HepG2 (cell line): ENCODE measurements at regions not wholly inside any gene's neighbourhood (a gene's known extent, or its start where the extent isn't known, plus 50 kb on each side); places are given as distances from the start of the nearest gene placed in this dataset.
A peak's percentile ranks its signal among the peaks of the same experiment; 100 is the strongest.

Experiments
- ATF7-NPFF ChIP-seq: sonication (generic); formaldehyde crosslinking; IDR thresholded peaks from 2 replicates; pipeline ENCODE4 v1.8.1; 2023; ENCODE audit warnings: mild to moderate bottlenecking, low read depth, missing genetic modification reagents, moderate library complexity
- GTF2F1 ChIP-seq: fragments of 150-350 bp; IDR thresholded peaks from 2 replicates; pipeline ENCODE4 v1.6.1; 2014; ENCODE audit warnings: low read length
- HNF4A ChIP-seq: sonication (generic); formaldehyde crosslinking; IDR thresholded peaks from 2 replicates; pipeline ENCODE4 v1.4.0; 2020; ENCODE audit warnings: missing genetic modification reagents
- MYC ChIP-seq: sonication (generic); formaldehyde crosslinking; IDR thresholded peaks from 2 replicates; pipeline ENCODE4 v1.9.0; 2021; ENCODE audit warnings: missing genetic modification reagents, borderline replicate concordance
- NRL ChIP-seq: sonication (generic); formaldehyde crosslinking; IDR thresholded peaks from 2 replicates; pipeline ENCODE4 v1.5.0; 2020; ENCODE audit warnings: missing genetic modification reagents, mild to moderate bottlenecking, moderate library complexity, borderline replicate concordance
- POLR2G ChIP-seq: fragments of 200-400 bp; formaldehyde crosslinking; IDR thresholded peaks from 2 replicates; pipeline ENCODE4 v1.6.1; 2018; ENCODE audit warnings: mild to moderate bottlenecking, low read depth, low read length, moderate library complexity
- RELA ChIP-seq: sonication (generic); formaldehyde crosslinking; IDR thresholded peaks from 2 replicates; pipeline ENCODE4 v1.4.0; 2020; ENCODE audit warnings: missing genetic modification reagents
- SMYD3 ChIP-seq: sonication (generic); formaldehyde crosslinking; IDR thresholded peaks from 2 replicates; pipeline ENCODE4 v1.8.1; 2023; ENCODE audit warnings: mild to moderate bottlenecking, missing genetic modification reagents
- SP2 ChIP-seq: sonication (generic); formaldehyde crosslinking; IDR thresholded peaks from 2 replicates; pipeline ENCODE4 v1.5.1; 2020; ENCODE audit warnings: mild to moderate bottlenecking, missing genetic modification reagents
- TSC22D2 ChIP-seq: sonication (generic); formaldehyde crosslinking; IDR thresholded peaks from 2 replicates; pipeline ENCODE4 v1.5.1; 2020; ENCODE audit warnings: missing genetic modification reagents, mild to moderate bottlenecking, borderline replicate concordance
- ZFY ChIP-seq: sonication (generic); formaldehyde crosslinking; IDR thresholded peaks from 2 replicates; pipeline ENCODE4 v1.4.0; 2020; ENCODE audit warnings: missing genetic modification reagents
- ZNF138 ChIP-seq: sonication (generic); formaldehyde crosslinking; IDR thresholded peaks from 2 replicates; pipeline ENCODE4 v1.5.0; 2020; ENCODE audit warnings: mild to moderate bottlenecking, low read depth, missing genetic modification reagents
- ZNF34 ChIP-seq: sonication (generic); formaldehyde crosslinking; IDR thresholded peaks from 2 replicates; pipeline ENCODE4 v1.4.0; 2020; ENCODE audit warnings: mild to moderate bottlenecking, missing genetic modification reagents, borderline replicate concordance
- ZNF703 ChIP-seq: sonication (generic); formaldehyde crosslinking; IDR thresholded peaks from 2 replicates; pipeline ENCODE4 v1.5.1; 2020; ENCODE audit warnings: missing genetic modification reagents, mild to moderate bottlenecking, moderate library complexity, borderline replicate concordance
- TF ChIP-seq, protein P1 (sequence below): sonication (generic); formaldehyde crosslinking; conservative IDR thresholded peaks from 2 replicates; pipeline ENCODE4 v1.8.1; 2023; ENCODE audit warnings: missing genetic modification reagents
- TF ChIP-seq, protein P2 (sequence below): sonication (generic); formaldehyde crosslinking; conservative IDR thresholded peaks from 2 replicates; pipeline ENCODE4 v1.8.0; 2022; ENCODE audit warnings: missing genetic modification reagents
- TF ChIP-seq, protein P3 (sequence below): sonication (generic); formaldehyde crosslinking; IDR thresholded peaks from 2 replicates; pipeline ENCODE4 v1.8.1; 2023; ENCODE audit warnings: mild to moderate bottlenecking, inconsistent platforms, moderate library complexity, missing genetic modification reagents, borderline replicate concordance
- TF ChIP-seq, protein P4 (sequence below): sonication (generic); formaldehyde crosslinking; IDR thresholded peaks from 2 replicates; pipeline ENCODE4 v1.8.0; 2022; ENCODE audit warnings: mild to moderate bottlenecking, missing genetic modification reagents
- TF ChIP-seq, protein P5 (sequence below): sonication (generic); formaldehyde crosslinking; IDR thresholded peaks from 2 replicates; pipeline ENCODE4 v1.5.0; 2020; ENCODE audit warnings: missing genetic modification reagents

DNA sequence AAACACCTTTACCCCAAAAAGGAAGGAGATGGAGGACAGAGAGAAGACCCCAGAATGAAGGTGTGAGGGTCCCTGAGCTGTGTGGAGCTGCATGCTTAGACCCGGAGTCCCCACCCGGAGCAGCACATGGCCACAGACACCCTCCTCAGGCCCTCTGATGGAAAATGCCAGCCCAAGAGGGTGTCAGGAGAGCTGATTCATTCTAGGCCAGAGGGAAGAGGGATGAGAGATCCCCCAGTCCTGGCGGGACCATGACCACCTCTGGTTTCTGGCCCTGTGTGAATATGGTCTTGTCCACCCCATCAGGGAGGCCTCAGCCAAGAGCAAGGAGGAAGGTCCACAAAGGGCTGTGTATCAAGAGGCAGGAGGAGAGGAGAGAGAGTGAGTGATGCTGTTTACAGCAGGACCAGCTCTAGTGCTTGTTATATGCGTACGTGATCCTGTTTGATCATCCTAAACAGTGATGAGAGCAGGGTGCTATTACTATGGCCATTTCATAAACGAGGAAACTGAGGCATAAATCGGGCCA is 186.6 kb upstream of the HAAO start (continued):
- peak; percentile 3; the same call in 1 of the 2 replicates for TF ChIP-seq ATF7-NPFF (CRISPR knock-in tag)
- TF ChIP-seq ZNF34: 0 out of 2 replicates have a peak, but pooled peaks have one; percentile 15
- peak; percentile 7; the same call in 1 of the 2 replicates for TF ChIP-seq SMYD3
- TF ChIP-seq, protein P1, sequence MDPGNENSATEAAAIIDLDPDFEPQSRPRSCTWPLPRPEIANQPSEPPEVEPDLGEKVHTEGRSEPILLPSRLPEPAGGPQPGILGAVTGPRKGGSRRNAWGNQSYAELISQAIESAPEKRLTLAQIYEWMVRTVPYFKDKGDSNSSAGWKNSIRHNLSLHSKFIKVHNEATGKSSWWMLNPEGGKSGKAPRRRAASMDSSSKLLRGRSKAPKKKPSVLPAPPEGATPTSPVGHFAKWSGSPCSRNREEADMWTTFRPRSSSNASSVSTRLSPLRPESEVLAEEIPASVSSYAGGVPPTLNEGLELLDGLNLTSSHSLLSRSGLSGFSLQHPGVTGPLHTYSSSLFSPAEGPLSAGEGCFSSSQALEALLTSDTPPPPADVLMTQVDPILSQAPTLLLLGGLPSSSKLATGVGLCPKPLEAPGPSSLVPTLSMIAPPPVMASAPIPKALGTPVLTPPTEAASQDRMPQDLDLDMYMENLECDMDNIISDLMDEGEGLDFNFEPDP: 0 out of 2 replicates have a peak, but pooled peaks have one; percentile 52
- TF ChIP-seq, protein P2, sequence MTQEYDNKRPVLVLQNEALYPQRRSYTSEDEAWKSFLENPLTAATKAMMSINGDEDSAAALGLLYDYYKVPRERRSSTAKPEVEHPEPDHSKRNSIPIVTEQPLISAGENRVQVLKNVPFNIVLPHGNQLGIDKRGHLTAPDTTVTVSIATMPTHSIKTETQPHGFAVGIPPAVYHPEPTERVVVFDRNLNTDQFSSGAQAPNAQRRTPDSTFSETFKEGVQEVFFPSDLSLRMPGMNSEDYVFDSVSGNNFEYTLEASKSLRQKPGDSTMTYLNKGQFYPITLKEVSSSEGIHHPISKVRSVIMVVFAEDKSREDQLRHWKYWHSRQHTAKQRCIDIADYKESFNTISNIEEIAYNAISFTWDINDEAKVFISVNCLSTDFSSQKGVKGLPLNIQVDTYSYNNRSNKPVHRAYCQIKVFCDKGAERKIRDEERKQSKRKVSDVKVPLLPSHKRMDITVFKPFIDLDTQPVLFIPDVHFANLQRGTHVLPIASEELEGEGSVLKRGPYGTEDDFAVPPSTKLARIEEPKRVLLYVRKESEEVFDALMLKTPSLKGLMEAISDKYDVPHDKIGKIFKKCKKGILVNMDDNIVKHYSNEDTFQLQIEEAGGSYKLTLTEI: no peak
- no peak for TF ChIP-seq MYC (CRISPR knock-in tag)
- TF ChIP-seq SP2 (CRISPR knock-in tag): no peak
- TF ChIP-seq NRL: no peak
- TF ChIP-seq TSC22D2 (CRISPR knock-in tag): no peak
- peak; percentile 88 for TF ChIP-seq POLR2G
- TF ChIP-seq HNF4A (CRISPR knock-in tag): no peak
- TF ChIP-seq GTF2F1: no peak
- TF ChIP-seq, protein P3, sequence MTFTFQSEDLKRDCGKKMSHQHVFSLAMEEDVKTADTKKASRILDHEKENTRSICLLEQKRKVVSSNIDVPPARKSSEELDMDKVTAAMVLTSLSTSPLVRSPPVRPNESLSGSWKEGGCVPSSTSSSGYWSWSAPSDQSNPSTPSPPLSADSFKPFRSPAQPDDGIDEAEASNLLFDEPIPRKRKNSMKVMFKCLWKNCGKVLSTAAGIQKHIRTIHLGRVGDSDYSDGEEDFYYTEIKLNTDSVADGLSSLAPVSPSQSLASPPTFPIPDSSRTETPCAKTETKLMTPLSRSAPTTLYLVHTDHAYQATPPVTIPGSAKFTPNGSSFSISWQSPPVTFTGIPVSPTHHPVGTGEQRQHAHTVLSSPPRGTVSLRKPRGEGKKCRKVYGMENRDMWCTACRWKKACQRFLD (CRISPR knock-in tag): no peak
- 0 out of 2 replicates have a peak, but pooled peaks have one; percentile 80 for TF ChIP-seq ZNF703
- peak; percentile 21; the same call in 1 of the 2 replicates for TF ChIP-seq RELA
- TF ChIP-seq, protein P4, sequence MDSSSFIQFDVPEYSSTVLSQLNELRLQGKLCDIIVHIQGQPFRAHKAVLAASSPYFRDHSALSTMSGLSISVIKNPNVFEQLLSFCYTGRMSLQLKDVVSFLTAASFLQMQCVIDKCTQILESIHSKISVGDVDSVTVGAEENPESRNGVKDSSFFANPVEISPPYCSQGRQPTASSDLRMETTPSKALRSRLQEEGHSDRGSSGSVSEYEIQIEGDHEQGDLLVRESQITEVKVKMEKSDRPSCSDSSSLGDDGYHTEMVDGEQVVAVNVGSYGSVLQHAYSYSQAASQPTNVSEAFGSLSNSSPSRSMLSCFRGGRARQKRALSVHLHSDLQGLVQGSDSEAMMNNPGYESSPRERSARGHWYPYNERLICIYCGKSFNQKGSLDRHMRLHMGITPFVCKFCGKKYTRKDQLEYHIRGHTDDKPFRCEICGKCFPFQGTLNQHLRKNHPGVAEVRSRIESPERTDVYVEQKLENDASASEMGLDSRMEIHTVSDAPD (CRISPR knock-in tag): peak; percentile 82
- TF ChIP-seq ZNF138: 0 out of 2 replicates have a peak, but pooled peaks have one; percentile 34
- TF ChIP-seq ZFY (CRISPR knock-in tag): no peak
- TF ChIP-seq, protein P5, sequence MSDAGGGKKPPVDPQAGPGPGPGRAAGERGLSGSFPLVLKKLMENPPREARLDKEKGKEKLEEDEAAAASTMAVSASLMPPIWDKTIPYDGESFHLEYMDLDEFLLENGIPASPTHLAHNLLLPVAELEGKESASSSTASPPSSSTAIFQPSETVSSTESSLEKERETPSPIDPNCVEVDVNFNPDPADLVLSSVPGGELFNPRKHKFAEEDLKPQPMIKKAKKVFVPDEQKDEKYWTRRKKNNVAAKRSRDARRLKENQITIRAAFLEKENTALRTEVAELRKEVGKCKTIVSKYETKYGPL: no peak
